ENCODE measurements at regions not wholly inside any gene's neighbourhood (a gene's known extent, or its start where the extent isn't known, plus 50 kb on each side); places are given as distances from the start of the nearest gene placed in this dataset.
"Not testable (repeated sequence)": the region's sequence is repeated elsewhere in the genome, so short reads cannot be mapped to it uniquely, and the experiment has no call there.

DNA sequence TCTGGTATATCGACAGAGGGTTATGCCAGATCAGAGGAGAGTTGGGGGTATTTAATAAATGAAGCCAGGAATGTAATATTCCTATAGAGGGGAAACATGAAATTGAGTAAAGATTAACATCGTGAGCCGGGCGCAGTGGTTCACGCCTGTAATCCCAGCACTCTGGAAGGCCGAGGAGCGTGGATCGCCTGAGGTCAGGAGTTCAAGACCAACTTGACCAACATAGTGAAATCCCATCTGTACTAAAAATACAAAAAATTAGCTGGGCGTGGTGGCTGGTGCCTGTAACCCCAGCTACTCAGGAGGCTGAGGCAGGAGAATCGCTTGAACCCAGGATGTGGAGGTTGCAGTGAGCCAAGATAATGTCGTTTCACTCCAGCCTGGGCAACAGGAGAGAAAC, 112.4 kb upstream of the ZNF184 start:
- DNase-seq (ENCODE audit: low read depth): not testable (repeated sequence)

DNA sequence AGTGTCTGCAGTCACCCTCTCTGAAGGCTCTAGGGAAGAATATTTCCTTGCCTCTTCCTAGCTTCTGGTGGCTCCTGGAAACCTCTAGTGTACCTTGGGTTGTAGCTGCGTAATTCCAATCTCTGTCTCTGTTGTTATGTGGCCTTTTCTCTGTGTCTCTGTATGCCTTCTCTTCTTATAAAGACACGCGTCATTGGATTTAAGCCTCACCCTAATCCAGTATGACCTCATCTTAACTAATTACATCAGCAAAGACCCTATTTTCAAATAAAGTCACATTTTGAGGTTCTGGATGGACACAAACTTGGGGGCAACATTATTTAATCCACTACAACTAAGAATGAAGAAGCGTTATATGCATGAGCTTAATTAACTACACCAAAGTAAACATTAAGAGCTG, 111.4 kb upstream of the ZNF184 start:
- DNase-seq (ENCODE audit: low read depth): no peak

DNA sequence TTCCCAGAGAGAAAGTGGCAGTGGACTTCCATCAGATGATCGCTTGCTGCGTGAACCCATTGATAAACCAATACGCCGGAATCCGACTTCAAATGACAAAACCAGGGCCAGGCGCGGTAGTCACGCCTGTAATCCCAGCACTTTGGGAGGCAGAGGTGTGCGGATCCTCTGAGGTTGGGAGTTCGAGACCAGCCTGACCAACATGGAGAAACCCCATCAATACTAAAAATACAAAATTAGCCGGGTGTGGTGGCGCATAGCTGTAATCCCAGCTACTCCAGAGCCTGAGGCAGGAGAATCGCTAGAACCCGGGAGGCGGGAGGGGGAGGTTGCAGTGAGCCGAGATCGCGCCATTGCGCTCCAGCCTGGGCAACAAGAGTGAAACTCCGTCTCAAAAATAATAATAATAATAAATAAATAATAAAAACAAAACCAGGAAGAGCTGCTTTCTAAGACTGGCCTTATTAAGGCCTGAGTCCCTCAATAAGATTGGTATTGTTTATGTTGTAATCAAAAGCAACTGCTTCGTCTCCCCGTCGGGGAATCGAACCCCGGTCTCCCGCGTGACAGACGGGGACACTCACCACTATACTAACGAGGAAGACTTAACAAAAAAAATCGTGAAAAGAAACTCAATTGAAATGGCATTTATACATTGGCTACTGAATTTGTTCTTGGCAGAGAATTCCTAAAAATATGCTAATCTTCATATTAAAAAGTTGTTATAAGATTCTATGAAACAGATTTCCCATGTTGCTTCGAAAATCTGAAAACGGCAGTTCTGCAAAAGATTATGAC, 110.2 kb upstream of the ZNF184 start:
- DNase-seq (ENCODE audit: low read depth): peak; percentile 35

DNA sequence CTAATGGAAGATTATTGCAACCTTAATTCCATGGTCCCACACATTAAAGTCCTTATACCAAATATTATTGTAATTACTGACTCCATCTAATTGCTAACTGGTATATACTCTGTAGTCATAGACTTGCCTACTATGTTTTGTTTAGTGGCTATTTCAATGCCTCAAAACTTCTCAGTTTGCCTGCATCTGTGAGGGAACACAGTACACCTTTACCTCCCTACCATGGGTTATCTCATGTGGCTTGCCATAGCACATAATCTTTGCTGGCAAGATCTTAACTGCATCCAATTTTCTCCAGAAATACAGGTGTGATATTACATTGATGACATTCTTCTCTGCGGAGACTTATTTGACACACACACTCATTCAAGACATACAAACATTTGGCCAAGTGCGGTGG, 107.1 kb upstream of the ZNF184 start:
- DNase-seq (ENCODE audit: low read depth): no peak

DNA sequence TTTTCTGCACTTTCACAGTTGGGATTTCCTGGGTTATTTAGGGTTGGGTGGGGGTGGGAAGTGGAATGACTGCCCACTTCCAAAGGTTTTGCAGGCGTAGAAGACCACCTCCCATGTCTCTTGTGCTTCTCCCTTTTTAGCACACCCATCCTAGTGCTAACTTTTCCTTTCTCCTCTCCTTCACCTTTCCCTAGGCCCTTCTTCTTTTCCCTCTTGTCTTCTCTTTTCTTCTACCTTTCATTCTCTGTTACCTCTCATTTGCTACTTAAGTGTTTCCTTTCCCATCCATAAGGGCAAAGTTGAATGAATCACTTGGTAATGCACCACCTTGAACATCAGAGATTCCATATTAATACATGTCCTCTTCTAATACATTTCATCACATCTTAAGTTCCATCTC, 105.0 kb upstream of the ZNF184 start:
- DNase-seq (ENCODE audit: low read depth): no peak

DNA sequence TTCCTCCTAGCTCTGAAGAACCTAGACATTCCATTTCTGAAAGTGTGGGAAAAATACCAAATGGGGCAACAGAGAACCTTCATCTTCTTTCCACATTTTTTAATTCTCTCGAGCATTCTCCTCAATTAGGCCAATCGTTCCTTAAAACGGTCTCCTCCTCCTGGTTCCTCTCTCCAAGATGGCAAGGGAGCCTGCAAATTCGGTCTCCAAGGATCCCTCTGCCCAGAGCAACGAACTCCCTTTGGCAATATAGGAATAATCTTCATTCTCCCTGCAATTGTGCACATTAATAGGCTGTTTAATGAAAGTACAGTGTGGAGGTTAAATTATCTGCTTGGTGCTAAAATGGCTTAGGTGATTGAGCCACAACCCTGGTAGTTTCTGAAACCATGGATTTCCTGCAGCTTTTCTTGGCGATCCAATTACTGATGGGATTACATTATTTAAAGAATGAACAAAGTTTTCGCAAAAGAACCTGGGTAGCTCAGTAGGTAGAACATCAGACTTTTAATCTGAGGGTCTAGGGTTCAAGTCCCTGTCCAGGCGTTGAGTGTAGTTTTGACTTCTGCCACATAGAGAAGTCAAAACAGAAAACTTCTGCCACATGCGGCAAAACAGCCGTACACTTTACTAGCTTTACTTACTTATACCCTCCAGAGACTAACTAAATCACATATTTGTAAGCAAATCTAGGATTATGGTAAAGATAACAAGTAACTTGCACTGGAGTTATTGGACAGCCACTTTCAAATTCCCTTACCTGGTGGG, 102.9 kb upstream of the ZNF184 start:
- no peak for DNase-seq (ENCODE audit: low read depth)

DNA sequence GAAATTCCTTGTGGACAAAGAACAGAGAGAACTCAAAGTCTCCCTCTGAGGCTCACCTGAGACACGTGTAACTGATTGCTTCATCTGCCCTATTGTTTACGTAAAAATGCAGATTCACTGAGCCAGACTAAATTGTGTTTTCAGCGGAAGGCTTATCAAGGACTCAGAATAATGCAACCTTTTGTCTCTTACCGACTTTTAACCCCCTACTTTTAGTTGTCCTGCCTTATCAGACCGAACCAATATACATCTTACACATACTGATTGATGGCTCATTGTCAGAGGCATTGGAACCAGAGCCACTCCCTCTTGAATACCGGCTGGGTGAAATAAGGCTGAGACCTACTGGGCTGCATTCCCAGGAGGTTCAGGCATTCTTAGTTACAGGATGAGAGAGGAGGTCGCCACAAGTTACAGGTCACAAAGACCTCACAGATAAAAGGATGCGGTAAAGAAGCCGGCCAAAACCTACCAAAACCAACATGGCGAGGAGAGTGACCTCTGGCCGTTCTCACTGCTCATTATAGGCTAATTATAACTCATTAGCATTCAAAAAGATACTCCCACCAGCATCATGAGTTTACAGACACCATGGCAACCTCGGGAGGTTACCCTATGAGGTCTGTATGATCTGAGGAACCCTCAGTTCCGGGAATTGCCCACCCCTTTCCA, 95.5 kb upstream of the ZNF184 start:
- DNase-seq (ENCODE audit: low read depth): no peak

DNA sequence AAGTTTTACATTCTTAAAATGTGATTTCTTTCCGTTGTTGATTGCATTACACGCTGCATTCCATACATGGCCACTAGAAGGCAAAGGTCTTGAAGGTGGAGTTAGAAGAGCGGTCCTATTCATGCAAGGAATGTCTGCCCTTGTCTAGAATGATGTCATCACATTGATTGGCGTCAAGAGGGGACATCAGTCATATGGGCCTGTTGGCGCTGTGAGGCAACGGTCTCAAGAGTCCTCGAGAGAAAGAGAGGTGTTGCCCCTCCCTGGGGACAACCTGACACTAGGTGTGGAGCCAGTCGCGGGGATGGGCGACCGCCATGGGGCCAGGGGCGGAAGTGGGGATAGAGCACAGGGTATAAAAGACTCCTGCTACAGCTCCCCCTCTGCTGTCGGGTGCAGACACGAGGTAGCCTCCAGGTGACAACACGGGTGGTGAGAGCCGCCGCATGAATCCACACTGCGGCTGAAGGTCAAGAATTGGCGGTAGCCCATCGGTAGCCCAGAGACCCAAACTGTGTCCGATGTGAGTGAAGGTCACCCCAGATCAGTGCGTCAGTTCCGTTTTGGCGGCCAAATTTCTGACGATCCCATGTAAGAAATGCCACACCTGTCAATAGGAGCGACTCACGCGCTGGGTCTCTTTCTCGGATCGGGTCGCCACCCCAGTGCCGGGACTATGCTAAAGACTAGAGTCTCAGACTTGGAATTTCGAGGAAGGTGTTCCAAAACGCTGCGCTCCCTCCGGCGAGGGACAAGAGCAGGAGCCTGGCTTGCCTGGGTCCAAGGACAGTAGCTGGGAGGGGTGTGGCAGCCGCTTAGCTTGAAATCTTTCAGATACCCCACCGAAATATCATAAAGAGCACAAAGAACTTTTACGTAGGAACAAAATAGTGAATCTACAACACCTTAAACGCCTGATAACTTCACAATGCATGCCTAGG, 93.2 kb upstream of the ZNF184 start:
- DNase-seq (ENCODE audit: low read depth): no peak

DNA sequence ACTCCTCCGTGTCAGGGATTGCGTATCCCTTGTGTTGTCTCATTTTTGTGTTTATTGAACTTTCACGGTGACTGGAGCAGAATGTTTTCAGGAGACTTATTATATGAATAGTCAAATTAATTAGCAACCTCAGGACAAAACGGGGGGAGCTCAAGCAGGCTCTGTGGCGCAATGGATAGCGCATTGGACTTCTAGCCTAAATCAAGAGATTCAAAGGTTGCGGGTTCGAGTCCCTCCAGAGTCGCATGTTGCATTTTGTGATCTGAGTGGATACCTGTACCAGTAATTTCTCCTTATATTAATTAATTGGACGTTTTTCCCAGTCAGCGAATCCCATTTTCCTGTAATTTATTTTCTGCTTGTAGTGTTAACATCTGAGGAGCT, 89.1 kb upstream of the ZNF184 start:
- DNase-seq (ENCODE audit: low read depth): no peak

DNA sequence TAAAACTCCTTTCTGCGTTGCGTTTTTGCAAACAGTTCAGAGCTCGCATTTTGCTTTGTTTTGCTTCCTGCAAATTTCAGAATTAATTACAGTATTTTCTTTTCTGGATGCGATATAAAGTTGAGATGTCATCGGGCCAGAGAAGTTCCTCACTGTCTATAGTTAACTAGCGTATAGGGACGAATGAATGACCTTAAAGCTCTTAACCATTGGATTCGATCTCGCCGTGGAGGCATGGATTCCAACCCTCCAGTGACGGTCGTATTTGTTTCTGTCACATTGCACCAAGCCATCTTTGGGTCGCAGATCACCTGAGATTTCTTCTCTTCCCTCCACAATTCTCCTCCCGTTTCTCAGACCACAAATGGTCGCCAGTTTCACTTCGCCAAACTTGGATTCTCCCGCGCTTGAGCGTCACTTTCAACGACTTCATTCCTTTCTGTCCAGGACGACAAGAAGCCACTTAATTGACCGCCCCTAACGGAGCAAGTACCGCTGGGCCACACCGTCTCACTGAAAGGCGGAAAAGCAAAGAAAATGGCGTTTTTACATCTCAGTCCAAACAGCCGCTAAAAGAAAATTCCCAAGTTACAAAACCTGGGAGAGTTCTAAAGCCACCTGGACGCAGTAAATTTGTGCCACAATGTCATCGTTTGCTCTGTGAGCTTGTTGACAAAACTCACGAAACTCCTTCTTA, 85.3 kb upstream of the ZNF184 start:
- no peak for DNase-seq (ENCODE audit: low read depth)

DNA sequence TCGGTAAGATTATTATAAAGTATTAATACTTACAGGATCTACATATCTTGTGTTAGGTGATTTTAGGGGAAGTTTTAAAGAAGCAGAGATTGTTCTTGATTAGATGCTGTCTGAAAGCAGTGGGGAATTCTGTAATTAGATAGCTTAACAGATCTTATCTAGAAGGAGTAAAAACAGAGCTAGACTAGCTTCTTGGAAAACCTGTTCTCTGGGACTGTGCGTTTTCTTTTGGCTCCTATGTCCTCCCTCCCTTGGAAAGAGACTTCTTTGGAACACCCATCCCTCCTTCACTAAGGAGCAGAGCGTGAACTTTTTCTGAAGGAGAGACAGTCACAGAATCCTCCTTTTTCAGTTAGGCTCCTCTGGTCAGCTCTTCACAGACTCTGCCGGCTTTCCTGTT, 83.5 kb upstream of the ZNF184 start:
- DNase-seq (ENCODE audit: low read depth): no peak

DNA sequence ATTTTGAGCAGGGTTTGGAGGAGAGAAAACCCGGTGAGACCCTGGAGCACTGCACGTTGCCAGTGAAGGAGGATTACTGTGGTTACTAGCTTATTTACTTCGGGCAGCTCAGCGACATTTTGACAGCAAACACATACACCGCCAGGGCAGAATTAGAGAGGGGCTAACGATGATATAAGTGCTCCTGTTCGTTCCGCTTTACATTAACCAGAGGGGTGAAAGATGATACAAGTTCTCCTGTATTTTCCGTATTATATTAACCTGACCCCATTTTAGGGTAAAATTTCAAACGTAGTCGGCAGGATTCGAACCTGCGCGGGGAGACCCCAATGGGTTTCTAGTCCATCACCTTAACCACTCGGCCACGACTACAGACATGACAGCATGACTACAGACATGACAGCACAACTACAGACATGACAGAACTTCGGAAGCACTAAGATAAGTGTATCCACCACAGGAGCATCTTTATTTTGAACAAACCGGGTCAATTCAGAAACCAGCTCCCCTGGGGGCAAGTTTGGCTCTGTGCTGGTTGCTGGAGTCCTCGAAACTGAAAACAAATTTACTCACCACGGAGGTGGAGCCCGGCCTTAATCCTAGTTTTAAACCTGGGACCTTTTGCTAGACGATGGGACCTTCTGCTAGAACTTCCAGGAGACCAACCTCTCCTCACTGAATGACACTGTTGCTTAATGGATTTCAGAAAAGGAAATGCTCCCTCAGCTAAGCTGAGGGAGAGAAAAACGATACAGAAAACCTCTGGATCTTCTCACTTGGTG, 80.4 kb upstream of the ZNF184 start:
- peak; percentile 29 for DNase-seq (ENCODE audit: low read depth)

DNA sequence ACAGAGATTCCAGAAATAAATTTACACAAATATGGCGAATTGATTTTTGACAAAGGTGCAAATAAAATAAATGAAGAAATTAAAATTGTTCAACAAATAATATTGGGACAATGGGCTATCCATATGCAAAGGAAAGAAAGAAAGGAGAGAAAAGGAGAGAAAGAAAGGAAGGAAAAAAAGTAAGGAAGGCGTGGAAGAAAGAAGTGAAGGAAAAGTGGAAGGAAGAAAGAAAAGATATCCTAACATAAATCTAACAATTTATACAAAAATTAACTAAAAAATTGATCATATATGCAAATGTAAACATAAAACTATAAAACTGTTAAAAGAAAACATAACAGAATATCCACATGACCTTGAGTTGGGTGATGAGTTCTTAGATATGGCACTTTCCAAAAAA, 78.7 kb upstream of the ZNF184 start:
- no peak for DNase-seq (ENCODE audit: low read depth)

DNA sequence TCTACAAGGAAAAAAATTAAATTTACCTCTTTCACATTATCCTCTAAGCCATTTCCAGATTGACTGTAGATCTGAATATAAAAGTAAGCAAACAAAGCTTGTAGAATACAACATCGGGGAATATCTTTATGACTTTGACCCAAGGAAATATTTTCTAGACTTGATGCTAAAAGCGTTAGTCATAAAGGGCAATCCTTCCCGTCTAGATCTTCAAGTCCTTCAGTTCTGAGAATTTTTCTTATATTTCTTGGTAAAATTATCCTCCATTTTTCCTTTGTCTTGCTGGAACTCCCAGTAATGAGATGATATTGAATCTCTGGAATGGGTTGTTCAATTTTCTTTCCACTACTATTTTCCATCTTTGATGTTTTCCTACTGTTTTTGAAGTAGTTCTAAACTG, 77.8 kb upstream of the ZNF184 start:
- no peak for DNase-seq (ENCODE audit: low read depth)

DNA sequence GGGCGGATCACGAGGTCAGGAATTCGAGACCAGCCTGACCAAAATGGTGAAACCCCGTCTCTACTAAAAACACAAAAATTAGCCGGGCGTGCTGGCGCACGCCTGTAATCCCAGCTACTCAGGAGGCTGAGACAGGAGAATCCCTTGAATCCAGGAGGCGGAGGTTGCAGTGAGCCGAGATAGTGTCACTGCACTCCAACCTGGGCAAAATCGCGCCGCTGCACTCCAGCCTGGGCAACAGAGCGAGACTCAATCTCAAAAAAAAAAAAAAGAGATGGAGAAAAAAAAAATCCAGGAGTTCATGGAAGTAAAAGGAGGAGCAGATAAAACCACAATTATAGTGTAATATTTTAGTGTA, 76.3 kb upstream of the ZNF184 start:
- DNase-seq (ENCODE audit: low read depth): not testable (repeated sequence)

DNA sequence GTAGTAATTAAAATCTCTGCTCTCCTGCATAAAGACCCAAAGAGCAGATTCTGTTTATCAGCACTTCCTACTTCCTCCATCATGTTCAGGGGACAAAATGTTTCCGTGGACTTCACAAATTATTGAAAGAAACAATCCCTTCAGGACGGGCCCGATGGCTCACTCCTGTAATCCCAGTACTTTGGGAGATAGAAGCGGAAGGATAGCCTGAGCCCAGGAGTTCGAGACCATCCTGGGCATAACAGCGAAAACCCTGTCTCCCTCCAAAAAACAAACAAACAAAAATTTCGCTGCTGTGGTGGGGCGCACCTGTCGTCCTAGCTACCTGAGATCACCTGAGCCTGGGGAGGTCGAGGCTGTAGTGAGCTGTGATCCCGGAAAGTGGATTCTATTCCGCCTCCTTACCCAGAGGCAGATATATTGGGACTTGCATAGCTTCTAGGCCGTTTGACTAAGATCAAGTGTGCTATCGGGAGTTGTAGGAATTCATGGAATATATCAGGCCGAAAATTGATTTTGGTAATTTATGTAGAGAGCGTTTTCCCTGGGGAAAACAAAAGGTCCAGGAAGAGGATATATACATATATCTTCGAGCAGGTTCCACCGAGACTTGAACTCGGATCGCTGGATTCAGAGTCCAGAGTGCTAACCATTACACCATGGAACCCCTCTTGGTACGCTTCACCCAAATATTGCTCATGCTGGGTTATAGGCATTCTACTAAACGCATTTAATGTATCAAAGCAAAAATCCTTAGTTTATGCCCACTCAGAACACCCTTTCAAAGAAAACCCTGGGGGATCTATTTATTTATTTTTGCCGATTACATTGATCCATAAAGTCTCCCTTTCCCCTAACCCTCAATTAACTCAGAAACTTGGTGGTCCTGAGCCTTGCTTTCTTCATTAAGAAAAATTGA, 74.5 kb upstream of the ZNF184 start:
- DNase-seq (ENCODE audit: low read depth): peak; percentile 32

DNA sequence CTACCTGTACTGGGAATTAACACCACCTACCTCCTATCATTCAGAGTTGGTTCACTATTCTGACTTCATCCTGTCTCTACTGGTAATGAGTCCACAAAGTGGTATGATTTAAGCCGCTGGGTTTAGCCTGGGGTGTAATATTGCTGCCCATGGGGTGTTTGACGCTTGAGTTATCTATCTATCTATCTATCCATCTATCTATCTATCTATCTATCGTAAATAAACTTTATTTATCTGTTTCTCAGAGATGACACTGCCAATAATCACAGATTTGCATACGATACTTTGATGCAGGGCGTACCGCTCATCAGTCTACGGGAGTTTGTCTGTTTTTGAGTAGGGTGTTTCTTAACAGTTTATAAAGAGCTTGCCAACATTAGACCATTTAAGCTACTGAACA, 73.6 kb upstream of the ZNF184 start:
- no peak for DNase-seq (ENCODE audit: low read depth)

DNA sequence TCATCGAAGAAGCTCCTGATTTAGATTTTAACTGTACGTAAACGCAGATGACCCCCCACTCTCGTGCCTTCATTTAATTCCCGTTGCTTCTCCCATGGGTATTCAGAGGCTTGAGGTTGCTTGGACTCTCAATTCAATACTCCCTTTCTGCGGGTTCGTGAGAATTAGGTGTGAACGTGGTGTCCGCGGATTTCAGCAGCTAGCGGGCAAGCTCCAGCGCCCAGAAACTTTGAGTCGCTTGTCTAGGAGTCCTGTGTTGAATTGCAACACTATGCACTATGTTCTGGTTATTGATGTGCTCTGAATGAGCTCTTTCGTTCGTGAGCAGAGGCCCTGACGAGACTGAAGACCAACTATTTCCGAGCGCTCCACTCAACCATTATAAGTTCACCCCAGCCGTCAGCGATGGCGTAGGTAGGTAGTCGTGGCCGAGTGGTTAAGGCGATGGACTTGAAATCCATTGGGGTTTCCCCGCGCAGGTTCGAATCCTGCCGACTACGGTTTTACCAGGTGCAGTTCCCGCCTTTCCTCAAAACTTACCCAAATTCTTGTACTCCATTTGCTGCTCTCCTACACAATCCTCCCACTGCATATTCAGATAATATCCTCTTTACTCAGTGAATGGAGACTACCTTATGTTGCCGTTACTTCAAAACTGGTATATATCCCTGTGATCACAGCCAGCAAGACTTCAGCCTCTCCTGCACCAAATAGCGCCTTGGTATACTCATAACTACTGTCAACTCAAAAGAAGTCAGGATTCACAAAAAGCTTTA, 72.6 kb upstream of the ZNF184 start:
- DNase-seq (ENCODE audit: low read depth): peak; percentile 40
